ENCODE measurements at regions not wholly inside any gene's neighbourhood (a gene's known extent, or its start where the extent isn't known, plus 50 kb on each side); places are given as distances from the start of the nearest gene placed in this dataset.
"Not testable (repeated sequence)": the region's sequence is repeated elsewhere in the genome, so short reads cannot be mapped to it uniquely, and the experiment has no call there.

- DNase-seq = no peak
These were observed 971.1 kb upstream of the MAN1A1 start for GRCh38 chr6:120320481-120321162.

- DNase-seq = no peak
These were observed 954.7 kb upstream of the MAN1A1 start for GRCh38 chr6:120304223-120304622.

DNA sequence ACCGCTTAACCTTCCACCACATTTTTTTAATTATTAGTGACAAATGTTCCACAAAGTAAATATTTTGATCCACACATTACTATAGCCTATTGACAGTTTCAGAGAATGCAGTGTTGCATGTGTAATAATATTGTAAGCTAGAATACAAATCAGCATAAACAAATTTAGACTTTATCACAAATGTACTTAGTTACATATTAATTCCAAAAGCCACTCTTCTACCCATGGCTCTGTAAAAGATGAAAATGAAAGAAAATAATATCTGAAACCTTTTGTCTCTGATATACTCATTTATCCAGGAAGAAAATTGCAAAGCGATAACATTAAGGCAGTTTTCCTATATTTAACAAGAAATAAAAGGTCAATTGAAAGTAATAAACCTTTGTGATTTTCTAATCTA is 954.0 kb upstream of the MAN1A1 start:
- DNase-seq = no peak

DNA sequence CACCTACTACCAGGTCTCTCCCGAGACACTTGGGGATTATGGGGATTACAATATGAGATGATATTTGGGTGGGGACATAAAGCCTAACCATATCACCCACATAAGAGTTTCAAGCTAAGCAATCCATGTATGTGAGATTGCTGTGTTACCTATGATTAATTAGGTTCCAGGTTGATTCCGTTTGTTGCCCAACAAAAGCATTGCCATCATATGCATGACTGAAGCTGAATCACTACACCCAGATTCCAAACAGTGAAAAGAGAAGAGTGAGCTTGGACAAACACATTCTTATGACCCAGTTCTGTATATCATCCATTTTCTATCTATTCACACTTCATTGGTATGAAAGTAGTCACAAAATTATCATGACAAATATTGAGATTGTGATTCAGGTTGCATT is 952.5 kb upstream of the MAN1A1 start:
- no peak for DNase-seq

DNA sequence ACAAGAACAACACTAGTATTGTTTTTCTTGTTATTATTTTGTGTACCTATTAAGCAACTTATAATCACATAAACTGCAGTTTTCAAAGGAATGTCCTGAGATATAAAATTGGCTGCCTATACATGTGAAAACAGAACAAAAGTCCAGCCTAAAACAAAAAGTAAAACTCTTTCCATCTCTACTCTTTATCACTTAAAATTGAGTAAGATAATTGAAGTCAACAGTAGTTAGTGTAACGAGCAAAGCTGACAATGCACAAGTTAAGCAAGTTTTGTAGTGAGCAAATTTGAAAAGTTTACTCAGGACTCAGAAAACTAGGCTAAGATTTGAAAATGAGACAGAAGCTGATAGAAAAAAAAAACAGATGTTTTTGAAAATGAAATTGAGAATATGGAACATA is 941.4 kb upstream of the MAN1A1 start:
- no peak for DNase-seq

GRCh38 chr6:120282005-120282404 is 932.4 kb upstream of the MAN1A1 start:
- no peak for DNase-seq

DNA sequence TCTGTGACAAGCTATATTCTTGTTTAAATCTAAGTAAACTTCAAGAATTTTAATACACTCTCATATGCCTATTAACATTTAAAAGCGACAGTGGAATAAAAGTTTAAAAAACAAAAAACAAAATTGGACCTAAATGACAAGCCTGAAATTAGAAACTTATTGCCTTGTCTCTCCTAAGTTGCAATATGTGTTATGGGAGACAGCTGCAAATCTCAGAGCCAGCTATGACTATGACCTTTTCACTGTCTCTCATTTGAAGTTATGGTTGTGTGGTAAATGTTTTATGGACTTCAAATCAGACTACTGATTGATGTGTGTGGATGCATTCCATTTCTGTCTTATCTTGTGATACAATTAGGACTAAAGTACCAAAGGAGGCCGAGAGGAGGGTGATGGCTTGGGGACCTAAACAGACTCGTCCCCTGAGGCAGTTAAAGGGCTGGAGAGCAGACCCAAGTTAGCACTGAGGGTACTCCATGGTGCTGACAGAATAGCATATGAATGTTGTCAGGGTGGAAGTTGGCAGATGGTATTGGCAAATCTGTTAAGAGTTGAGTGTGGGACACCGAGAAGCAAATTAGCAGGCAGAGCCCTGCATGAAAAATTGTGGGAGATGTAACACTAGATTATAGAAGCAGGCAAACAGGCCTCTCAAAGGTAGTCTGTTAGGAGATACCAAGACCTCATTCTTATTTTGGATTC is 930.1 kb upstream of the MAN1A1 start:
- DNase-seq = no peak

GRCh38 chr6:120278689-120279396 is 929.3 kb upstream of the MAN1A1 start:
- no peak for DNase-seq

GRCh38 chr6:120274547-120274946 is 925.0 kb upstream of the MAN1A1 start:
- no peak for DNase-seq

- no peak for DNase-seq
These were observed 923.9 kb upstream of the MAN1A1 start for GRCh38 chr6:120273411-120273810.

GRCh38 chr6:120272038-120272437 is 922.5 kb upstream of the MAN1A1 start:
- no peak for DNase-seq

DNA sequence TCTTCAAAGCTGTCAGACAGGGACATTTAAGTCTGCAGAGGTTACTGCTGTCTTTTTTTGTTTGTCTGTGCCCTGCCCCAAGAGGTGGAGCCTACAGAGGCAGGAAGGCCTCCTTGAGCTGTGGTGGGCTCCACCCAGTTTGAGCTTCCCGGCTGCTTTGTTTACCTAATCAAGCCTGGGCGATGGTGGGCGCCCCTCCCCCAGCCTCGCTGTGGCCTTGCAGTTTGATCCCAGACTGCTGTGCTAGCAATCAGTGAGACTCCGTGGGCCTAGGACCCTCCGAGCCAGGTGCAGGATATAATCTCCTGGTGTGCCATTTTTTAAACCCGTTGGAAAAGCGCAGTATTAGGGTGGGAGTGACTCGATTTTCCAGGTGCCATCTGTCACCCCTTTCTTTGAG is 918.7 kb upstream of the MAN1A1 start:
- not testable (repeated sequence) for DNase-seq

DNA sequence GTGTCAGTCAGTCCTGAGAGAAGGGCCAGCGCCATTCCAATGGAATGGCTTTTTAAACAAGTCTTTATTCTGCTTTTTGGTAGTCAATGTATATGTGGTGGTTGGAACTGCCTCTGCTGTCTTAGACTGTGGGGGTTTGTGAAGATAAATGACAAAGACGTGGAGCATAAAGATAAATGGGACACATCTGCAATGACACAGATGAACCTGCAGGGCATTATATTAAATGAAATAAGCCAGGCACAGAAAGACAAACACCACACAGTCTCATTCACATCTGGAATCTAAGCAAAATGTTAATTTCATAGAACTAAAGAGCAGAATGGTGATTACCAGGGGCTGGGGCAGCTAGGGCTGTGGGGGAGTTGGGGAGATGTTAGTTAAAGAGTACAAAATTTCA is 912.8 kb upstream of the MAN1A1 start:
- no peak for DNase-seq

DNA sequence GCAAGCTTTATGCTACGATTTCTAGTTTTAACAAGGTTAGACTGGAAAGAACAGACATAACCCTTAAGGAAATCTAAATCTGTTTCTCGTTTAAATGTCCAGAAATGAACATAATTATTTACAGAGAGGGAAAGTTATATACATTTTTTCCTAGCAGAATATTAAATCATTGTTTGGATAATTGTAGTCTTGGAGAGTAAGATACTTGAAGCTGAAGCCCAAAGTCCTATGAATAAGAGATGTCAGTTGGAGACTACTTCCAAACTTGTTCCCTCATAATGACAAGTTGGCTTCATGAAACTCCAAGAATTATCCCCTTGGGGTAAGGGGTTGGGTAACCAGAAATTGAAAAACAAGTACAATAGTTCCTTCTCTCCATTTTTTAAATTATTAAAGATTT is 911.1 kb upstream of the MAN1A1 start:
- DNase-seq = no peak

GRCh38 chr6:120254651-120255050 is 905.1 kb upstream of the MAN1A1 start:
- DNase-seq = no peak

DNA sequence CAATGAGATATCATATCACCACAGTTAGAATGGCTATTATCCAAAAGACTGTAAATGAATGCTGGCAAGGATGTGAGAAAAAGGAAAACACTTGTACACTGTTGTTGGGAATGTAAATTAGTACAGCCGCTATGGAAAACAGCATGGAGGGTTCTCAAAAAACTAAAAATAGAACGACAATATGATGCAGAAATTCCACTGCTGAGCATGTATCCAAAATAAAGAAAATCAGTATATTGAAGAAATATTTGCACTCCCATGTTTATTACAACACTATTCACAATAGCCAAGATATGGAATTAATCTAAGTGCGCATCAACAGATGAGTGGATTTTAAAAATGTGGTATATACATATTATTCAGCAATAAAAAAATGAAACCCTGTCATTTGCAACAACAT is 898.9 kb upstream of the MAN1A1 start:
- DNase-seq = no peak

DNA sequence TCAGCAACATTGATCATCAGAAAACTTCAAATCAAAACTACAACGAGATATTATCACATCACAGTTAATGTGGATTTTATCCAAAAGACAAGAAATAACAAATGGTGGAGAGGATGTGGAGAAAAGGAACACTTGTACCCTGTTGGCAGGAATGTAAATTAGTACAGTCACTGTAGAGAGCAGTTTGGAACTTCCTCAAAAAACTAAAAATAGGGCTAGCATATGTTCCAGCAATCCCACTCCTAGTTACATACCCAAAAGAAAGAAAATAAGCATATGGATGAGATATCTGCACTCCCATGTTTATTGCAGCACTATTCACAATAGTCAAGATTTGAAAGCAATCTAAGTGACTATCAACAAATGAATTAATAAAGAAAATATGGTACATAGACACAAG is 887.7 kb upstream of the MAN1A1 start:
- DNase-seq = no peak

DNA sequence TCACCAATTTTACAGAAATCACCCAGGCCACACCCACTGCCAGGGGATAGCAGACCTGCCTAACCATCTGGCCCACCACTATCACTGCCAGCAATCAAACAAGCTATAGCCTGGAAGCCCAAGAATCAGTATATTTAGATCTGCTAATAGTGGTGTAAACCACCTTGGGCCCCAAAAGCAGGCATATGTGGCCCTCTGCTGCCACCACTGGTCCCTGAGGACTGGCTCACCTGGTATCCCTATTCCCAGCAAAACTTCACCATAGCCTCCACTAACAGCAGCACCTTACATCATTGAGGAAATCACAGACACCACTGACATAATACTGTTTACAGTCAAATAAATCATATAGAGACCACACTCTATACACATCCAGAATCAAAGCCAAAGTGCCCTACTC is 880.4 kb upstream of the MAN1A1 start:
- no peak for DNase-seq

- DNase-seq = no peak
These were observed 878.7 kb upstream of the MAN1A1 start for GRCh38 chr6:120228297-120228696.

GRCh38 chr6:120219339-120219738 is 869.8 kb upstream of the MAN1A1 start:
- DNase-seq = no peak

GRCh38 chr6:120214088-120214499 is 864.5 kb upstream of the MAN1A1 start:
- no peak for DNase-seq

DNA sequence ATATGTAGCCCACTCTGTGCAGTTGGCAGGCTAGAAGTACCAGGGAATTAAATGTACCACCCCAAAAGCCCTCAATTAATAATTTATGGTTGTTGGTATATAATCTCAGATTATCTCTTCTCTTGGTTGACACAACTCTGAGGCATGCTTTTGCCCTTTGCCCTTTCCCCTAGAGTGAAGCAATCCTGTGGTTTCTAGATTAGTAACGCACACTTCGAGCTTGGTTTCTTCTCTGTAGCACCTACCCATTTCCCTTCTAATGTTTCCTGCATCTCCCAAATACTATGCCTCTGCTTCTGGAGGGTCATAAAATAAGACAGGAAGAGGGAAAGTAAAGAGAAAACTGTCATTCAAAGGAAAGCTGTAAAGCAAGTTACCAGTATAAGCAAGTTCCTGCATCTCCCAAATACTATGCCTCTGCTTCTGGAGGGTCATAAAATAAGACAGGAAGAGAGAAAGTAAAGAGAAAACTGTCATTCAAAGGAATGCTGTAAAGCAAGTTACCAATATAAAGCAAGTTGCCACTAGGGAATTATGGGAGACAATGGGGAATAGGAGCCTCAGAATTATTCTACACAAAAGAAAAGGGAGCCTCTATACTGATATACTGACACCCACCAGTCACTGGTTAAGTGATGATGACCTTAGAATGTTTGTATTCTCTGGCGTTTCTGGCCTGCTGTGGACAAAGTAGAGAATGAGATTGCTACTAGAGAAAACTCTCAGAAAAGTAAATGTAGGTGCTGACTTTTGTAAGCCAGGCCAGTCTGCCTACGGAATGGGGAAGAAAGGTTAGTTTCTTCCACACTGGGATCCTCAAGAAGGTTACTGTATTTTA is 862.6 kb upstream of the MAN1A1 start:
- no peak for DNase-seq

DNA sequence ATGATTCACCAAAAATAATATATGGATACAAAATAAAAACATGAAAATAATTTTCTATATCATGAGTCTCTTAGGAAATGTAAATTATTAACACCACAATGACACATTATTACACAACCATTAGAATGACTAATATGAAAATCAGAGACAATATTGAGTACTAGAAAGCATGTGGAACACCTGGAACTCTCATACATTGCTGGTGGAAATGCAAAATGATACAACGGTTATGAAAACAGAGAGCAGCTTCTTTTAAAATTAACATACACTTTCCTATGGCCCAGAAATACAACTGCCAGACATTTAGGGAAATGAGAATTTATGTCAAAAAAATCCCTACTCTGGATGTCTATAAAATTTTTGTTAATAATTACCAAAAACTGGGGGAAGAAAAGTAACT is 853.3 kb upstream of the MAN1A1 start:
- DNase-seq = no peak
